A549 (cell line): ENCODE measurements at regions not wholly inside any gene's neighbourhood (a gene's known extent, or its start where the extent isn't known, plus 50 kb on each side); places are given as distances from the start of the nearest gene placed in this dataset.

Experiments
- MAX ChIP-seq: IDR thresholded peaks from 2 replicates; pipeline ENCODE4 v1.6.1; 2012
- POLR2A ChIP-seq: IDR thresholded peaks from 2 replicates; pipeline ENCODE4 v1.6.1; 2012; ENCODE audit warnings: mild to moderate bottlenecking, low read length
- POLR2AphosphoS2 ChIP-seq: conservative IDR thresholded peaks from 2 replicates; pipeline ENCODE4 v1.6.1; 2012; ENCODE audit warnings: low read length, improper control_type of control experiment, inconsistent platforms
- RAD21 ChIP-seq, 2 experiments: fragments of >200 bp in 1 of 2; sonication (Bioruptor Twin) in 1 of 2; formaldehyde crosslinking in 1 of 2; IDR thresholded peaks in 1 of 2; conservative IDR thresholded peaks in 1 of 2; 2 replicates in 1 of 2; 3 replicates in 1 of 2; pipeline ENCODE4 v1.6.1; 2012 to 2018; ENCODE audit warnings: inconsistent platforms in 1 of 2
- ZFP36 ChIP-seq: fragments of 450-650 bp; IDR thresholded peaks from 2 replicates; pipeline ENCODE4 v1.6.1; 2014; ENCODE audit warnings: borderline replicate concordance; ENCODE audit not compliant: partially characterized antibody
- TF ChIP-seq, protein P1 (sequence below): fragments of >200 bp; sonication (Bioruptor Twin); formaldehyde crosslinking; IDR thresholded peaks from 3 replicates; pipeline ENCODE4 v1.5.1; 2016

DNA sequence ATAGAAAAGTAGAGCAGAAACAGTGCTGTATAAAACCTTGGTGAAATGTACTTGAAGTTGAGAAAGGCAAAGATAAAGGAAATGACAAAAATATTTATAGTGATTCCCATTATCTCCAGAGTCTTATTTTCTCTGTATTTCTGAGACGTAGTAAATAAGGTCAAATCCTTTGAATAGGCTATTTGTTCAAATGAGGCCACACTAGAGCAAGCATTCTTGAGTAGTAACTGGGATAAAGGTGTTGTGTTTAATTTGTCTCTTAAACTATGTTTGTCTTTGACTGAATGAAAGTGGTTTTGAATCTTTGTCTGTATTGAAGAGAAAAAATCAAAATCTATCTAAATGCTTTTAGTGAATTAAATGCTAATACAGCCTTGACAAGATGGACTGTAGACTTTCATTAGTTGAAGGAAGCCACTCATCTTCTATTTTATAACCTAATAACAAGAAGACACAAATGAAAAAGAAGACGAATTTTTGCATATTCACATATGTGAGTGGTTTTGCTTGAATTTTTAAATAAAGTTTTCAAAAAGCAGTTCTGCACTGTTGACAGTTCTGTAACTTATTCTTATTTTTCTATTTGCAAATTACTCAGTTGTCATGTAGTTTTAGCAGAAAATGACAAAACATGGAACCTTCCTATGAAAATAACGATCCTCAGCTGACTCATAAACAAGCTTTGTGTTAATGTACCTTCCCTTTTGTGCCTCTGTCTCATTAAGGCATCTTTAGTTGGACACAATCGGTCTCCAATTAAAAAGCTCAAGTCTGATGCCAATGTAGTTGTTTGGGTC is 94.8 kb upstream of the PCDH18 start:
- TF ChIP-seq, protein P1, sequence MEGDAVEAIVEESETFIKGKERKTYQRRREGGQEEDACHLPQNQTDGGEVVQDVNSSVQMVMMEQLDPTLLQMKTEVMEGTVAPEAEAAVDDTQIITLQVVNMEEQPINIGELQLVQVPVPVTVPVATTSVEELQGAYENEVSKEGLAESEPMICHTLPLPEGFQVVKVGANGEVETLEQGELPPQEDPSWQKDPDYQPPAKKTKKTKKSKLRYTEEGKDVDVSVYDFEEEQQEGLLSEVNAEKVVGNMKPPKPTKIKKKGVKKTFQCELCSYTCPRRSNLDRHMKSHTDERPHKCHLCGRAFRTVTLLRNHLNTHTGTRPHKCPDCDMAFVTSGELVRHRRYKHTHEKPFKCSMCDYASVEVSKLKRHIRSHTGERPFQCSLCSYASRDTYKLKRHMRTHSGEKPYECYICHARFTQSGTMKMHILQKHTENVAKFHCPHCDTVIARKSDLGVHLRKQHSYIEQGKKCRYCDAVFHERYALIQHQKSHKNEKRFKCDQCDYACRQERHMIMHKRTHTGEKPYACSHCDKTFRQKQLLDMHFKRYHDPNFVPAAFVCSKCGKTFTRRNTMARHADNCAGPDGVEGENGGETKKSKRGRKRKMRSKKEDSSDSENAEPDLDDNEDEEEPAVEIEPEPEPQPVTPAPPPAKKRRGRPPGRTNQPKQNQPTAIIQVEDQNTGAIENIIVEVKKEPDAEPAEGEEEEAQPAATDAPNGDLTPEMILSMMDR, result no peak
- TF ChIP-seq MAX (no peak), ZFP36 (no peak), POLR2AphosphoS2 (no peak), RAD21 (conservative IDR thresholded peaks at IDR 0.05 in 1 of 2, IDR thresholded peaks at IDR 0.05 in 1 of 2) (no peak), POLR2A (no peak)
